Gastroesophageal sphincter (tissue), 4 donors: ENCODE measurements at regions not wholly inside any gene's neighbourhood (a gene's known extent, or its start where the extent isn't known, plus 50 kb on each side); places are given as distances from the start of the nearest gene placed in this dataset.

Source experiments
- ATAC-seq: fragments of 150-250 bp; one replicate; pipeline ENCODE4 v1.9.1; 2016; ENCODE audit warnings: mild to moderate bottlenecking, moderate library complexity
- H3K27ac ChIP-seq, 4 donors: fragments of 200-600 bp; sonication (generic) in 3 of 4; 1 replicate in 3 of 4; 2 replicates in 1 of 4; pipeline ENCODE4 v1.5.1; 2016 to 2019
- H3K27me3 ChIP-seq: fragments of 200-600 bp; sonication (generic); one replicate; pipeline ENCODE4 v1.5.1; 2019
- H3K36me3 ChIP-seq, 2 donors: fragments of 200-600 bp; sonication (generic); one replicate each; pipeline ENCODE4 v1.5.1; 2019; ENCODE audit warnings: control low read depth in 1 of 2
- H3K4me1 ChIP-seq, 3 donors: fragments of 200-600 bp; sonication (generic); 1 replicate in 2 of 3; 2 replicates in 1 of 3; pipeline ENCODE4 v1.5.1; 2016 to 2019; ENCODE audit warnings: control low read depth in 2 of 3
- H3K4me3 ChIP-seq, 2 donors: fragments of 200-600 bp; sonication (generic); one replicate each; pipeline ENCODE4 v1.5.1; 2019; ENCODE audit warnings: mild to moderate bottlenecking in 1 of 2, moderate library complexity in 1 of 2
- H3K9me3 ChIP-seq, 3 donors: fragments of 200-600 bp; sonication (generic); one replicate each; pipeline ENCODE4 v1.5.1; 2017 to 2019; ENCODE audit warnings: control low read depth in 2 of 3
- EP300 ChIP-seq: sonication (generic); formaldehyde crosslinking; IDR thresholded peaks from one replicate; pipeline ENCODE4 v1.6.1; 2017; ENCODE audit warnings: antibody characterized with exemption, mild to moderate bottlenecking
- POLR2A ChIP-seq, 2 donors: fragments of 450-650 bp; IDR thresholded peaks; one replicate each; pipeline ENCODE4 v1.6.1; 2017; ENCODE audit warnings: antibody characterized with exemption in 2 of 2, mild to moderate bottlenecking in 2 of 2, moderate library complexity in 1 of 2
- POLR2AphosphoS5 ChIP-seq: sonication (generic); formaldehyde crosslinking; IDR thresholded peaks from one replicate; pipeline ENCODE4 v1.6.1; 2017; ENCODE audit warnings: antibody characterized with exemption
- WGBS, 2 donors: methylation state at CpG; one replicate each; pipeline ENCODE4 v1.1.5; 2018; ENCODE audit warnings: low coverage in 1 of 2; 5-methylcytosine and 5-hydroxymethylcytosine counted together
- TF ChIP-seq, protein P1 (sequence below), 4 experiments: fragments of 200-600 bp in 2 of 4; fragments of 450-650 bp in 2 of 4; sonication (generic) in 1 of 4; IDR thresholded peaks; one replicate each; pipeline ENCODE4 v1.5.1; 2017 to 2019; ENCODE audit warnings: antibody characterized with exemption in 4 of 4, mild to moderate bottlenecking in 2 of 4, moderate library complexity in 2 of 4

DNA sequence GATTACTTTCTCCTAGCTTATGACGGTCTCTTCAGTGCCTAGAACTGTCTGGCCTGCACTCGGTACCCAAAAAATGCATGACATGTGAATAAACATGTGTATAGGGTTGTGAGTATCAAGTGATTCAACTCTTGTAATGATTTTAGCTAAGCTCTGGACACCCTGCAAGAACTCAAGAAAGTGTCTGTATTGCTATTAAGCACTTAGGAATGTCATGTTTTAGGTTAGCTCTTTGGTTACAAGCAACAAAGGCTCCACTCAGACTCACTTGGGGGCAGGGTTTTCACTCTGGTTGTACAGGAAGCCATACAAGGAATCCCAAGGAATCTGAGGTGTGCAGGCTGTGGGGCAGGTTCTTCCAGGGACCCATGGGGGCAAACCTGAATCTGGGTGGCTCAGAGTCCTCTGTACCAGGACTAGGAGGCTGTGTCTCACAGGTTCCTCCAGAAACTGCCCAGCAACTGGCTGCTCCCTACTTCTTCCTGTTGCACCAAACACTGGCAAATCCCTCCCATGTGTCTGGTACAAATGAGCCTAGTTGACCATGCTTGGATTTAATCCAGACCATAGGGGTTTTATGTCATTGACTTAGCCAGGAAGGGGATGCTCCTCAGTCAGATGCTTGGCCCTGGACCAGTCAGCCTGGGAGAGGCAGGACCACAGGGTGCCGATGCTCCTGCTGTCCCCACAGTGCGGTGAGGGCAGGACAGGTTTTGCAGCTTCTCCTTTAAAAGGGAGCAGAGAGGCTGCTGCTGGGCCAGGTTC lies 77.9 kb upstream of the CDH4 start:
- no peaks in the 10 kb centered on the region for H3K9me3 ChIP-seq
- H3K27me3 ChIP-seq: peaks cover 43% of the 10 kb centered on the region
- no peak for ATAC-seq
- no peaks in the 10 kb centered on the region for H3K36me3 ChIP-seq
- no peaks in the 10 kb centered on the region for H3K4me1 ChIP-seq
- TF ChIP-seq POLR2A (IDR thresholded peaks at IDR 0.05) (no peak), EP300 (no peak), POLR2AphosphoS5 (no peak)
- TF ChIP-seq, protein P1, sequence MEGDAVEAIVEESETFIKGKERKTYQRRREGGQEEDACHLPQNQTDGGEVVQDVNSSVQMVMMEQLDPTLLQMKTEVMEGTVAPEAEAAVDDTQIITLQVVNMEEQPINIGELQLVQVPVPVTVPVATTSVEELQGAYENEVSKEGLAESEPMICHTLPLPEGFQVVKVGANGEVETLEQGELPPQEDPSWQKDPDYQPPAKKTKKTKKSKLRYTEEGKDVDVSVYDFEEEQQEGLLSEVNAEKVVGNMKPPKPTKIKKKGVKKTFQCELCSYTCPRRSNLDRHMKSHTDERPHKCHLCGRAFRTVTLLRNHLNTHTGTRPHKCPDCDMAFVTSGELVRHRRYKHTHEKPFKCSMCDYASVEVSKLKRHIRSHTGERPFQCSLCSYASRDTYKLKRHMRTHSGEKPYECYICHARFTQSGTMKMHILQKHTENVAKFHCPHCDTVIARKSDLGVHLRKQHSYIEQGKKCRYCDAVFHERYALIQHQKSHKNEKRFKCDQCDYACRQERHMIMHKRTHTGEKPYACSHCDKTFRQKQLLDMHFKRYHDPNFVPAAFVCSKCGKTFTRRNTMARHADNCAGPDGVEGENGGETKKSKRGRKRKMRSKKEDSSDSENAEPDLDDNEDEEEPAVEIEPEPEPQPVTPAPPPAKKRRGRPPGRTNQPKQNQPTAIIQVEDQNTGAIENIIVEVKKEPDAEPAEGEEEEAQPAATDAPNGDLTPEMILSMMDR (IDR thresholded peaks at IDR 0.05): no peak
- 81 to 100% methylated on average over 2 to 4 of the region's 4 CpGs for WGBS, 2 donors
- no peak overlapping the region for H3K4me3 ChIP-seq
- H3K27ac ChIP-seq: no peak overlapping the region

DNA sequence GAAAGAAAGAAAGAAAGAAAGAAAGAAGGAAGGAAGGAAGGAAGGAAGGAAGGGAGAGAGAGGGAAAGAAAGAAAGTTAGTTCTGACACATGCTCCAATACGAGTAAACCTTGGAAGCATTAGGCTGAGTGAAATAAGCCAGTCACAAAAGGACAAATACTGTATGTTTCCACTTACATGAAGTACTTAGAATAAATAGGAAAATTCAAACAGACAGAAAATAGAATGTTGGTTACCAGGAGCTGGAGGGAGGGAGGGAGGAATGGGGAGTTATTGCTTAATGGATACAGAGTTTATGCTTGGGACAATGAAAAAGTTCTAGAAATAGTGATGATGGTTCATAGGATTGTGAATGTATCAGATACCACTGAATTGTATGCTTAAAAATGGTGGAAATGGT lies 75.2 kb upstream of the CDH4 start:
- no peak overlapping the region for H3K27ac ChIP-seq
- H3K9me3 ChIP-seq: no peaks in the 10 kb centered on the region
- H3K27me3 ChIP-seq: peaks cover 23% of the 10 kb centered on the region
- H3K4me3 ChIP-seq: no peak overlapping the region
- no peak for ATAC-seq
- H3K4me1 ChIP-seq: no peaks in the 10 kb centered on the region
- H3K36me3 ChIP-seq: no peaks in the 10 kb centered on the region
- TF ChIP-seq, protein P1 (IDR thresholded peaks at IDR 0.05): no peak
- no peak for TF ChIP-seq POLR2AphosphoS5
- WGBS, 2 donors: 80% methylated on average over 1 of the region's 1 CpG; no CpG with 5 or more reads in 1 of the 2 donors

DNA sequence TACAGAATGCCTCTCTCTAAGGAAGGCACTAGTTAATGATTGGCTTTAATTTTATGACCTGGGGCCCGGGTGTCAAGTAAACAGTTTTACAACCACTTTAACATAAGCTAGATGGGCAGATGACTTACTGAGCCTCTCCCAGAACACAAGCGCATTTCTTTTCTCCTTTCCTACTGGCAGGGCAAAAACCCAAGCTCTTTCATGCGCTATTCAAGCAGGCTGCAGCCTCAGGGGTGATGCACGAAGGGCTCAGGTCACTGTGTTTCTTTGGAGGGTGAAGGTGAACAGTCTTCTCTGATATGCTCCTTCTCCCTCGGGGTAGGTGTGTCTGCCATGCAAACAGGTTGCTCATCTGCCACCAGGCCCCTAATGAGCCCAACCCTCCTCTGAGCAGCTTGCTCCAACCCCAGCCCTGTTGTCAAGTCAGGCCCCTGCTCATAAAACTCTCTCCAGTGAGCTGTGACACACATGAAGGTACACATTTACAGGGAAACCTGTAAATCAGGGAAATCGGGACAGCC lies 73.5 kb upstream of the CDH4 start:
- no peak overlapping the region for H3K27ac ChIP-seq
- H3K4me3 ChIP-seq: no peak overlapping the region
- peaks cover 23% of the 10 kb centered on the region for H3K27me3 ChIP-seq
- H3K4me1 ChIP-seq: no peaks in the 10 kb centered on the region
- TF ChIP-seq, protein P1 (IDR thresholded peaks at IDR 0.05): no peak
- no peak for TF ChIP-seq EP300
- no peak for TF ChIP-seq POLR2AphosphoS5
- TF ChIP-seq POLR2A (IDR thresholded peaks at IDR 0.05): no peak
- no peaks in the 10 kb centered on the region for H3K9me3 ChIP-seq
- H3K36me3 ChIP-seq: no peaks in the 10 kb centered on the region
- no peak for ATAC-seq
- whole genome bisulfite sequencing, 2 donors: 35% methylated on average over 4 to 5 of the region's 6 CpGs

DNA sequence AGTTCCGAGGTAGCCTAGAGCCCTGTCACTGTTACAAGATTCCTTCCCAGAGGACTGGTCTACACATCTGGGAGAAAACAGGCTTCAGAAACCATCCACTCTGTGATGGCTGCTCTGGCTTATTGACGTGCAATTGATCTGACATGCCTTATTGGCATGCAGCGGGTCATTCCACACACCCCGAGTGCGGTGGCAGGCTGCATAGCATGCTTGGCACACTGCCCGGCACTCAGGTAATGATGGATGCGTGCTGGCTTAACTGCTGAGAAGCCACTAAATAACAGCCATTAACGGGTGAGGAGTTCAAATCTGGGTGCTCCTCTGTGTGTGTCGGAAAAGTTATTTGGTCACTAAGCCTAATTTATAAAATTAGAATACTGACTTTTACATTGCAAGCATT lies 67.9 kb upstream of the CDH4 start:
- H3K27ac ChIP-seq: no peak overlapping the region
- no peak overlapping the region for H3K4me3 ChIP-seq
- H3K27me3 ChIP-seq: peaks cover 23% of the 10 kb centered on the region
- H3K9me3 ChIP-seq: no peaks in the 10 kb centered on the region
- no peak for ATAC-seq
- H3K4me1 ChIP-seq: no peaks in the 10 kb centered on the region
- TF ChIP-seq POLR2A (IDR thresholded peaks at IDR 0.05): no peak
- no peak for TF ChIP-seq EP300
- no peak for TF ChIP-seq POLR2AphosphoS5
- TF ChIP-seq, protein P1 (IDR thresholded peaks at IDR 0.05): no peak
- H3K36me3 ChIP-seq: no peaks in the 10 kb centered on the region
- WGBS, 2 donors: 44 to 76% methylated on average over 4 to 5 of the region's 9 CpGs

DNA sequence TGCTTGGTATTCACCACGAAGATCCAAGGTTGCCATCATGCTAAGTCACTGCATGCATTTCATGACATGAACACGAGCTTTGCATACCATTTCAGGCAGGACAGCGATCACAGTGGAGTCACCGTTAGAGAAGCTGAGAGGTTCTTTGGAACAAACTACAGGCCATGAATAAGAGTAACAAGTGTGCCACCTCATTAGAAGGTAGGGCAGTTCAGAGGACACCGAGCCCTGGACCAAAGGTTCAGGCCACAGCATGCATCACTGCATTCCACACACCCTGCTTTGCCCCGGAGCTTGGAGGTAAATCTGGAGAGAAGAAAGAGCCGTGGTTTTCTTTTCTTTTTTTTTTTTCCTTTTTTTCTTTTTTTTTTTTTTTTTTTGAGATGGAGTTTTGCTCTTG lies 66.9 kb upstream of the CDH4 start:
- H3K36me3 ChIP-seq: no peaks in the 10 kb centered on the region
- TF ChIP-seq, protein P1 (IDR thresholded peaks at IDR 0.05): no peak
- TF ChIP-seq EP300 (no peak), POLR2AphosphoS5 (no peak), POLR2A (IDR thresholded peaks at IDR 0.05) (no peak)
- ATAC-seq: no peak
- H3K27ac ChIP-seq: no peak overlapping the region
- WGBS, 2 donors: 69 to 73% methylated on average over 3 to 5 of the region's 7 CpGs
- H3K27me3 ChIP-seq: peaks cover 26% of the 10 kb centered on the region
- H3K9me3 ChIP-seq: no peaks in the 10 kb centered on the region
- no peak overlapping the region for H3K4me3 ChIP-seq
- H3K4me1 ChIP-seq: no peaks in the 10 kb centered on the region
